Heart left ventricle (tissue), 13 donors: ENCODE measurements at regions not wholly inside any gene's neighbourhood (a gene's known extent, or its start where the extent isn't known, plus 50 kb on each side); places are given as distances from the start of the nearest gene placed in this dataset.

Experiments
- CTCF ChIP-seq, 12 donors: fragments of 200-600 bp; sonication (generic) in 4 of 12; IDR thresholded peaks; one replicate each; pipeline versions ENCODE4 v1.5.0 to v1.8.0; 2018 to 2022; ENCODE audit warnings: antibody characterized with exemption in 12 of 12, mild to moderate bottlenecking in 5 of 12
- POLR2A ChIP-seq, 2 donors: fragments of 450-650 bp; IDR thresholded peaks; one replicate each; pipeline ENCODE4 v1.6.1; 2017; ENCODE audit warnings: antibody characterized with exemption in 2 of 2, mild to moderate bottlenecking in 2 of 2, moderate library complexity in 2 of 2
- donor health status: ischemic (EF 13 %, LVEDD 7.1; RV severe dilation, severe dysfunction).
- donor health status: DM: no; HTN: yes; CAD: no.
- donor health status: DM: no; HTN: no; CAD: no.
- donor health status: ischemic (EF 25% LVEDD 6.9; RV normal size, moderate dysfunction).
- donor health status: ischemic (EF 25% LVEDD 5.7; RV mildly dilated, moderate dysfunction).
- donor health status: ischemic (EF 35%, LVEDD 5.7; RV mildly dilated, moderate dysfunction).
- donor health status: nonischemic (EF 11% LVEDD 7.7; RV severe dilation, severe dysfunction).
- donor health status: DM: yes; HTN: yes; CAD: no.
- donor health status: PGD.
- donor health status: ischemic (EF 29% LVEDD 5.4; RV normal size, mild dysfunction).
- donor health status: nonischemic (EF 23%, LVEDD 6.1; RV moderate dilation, normal function).

GRCh38 chr10:105797234-105797890, 1156.3 kb downstream of the SORCS3 start:
- no peak for TF ChIP-seq POLR2A (IDR thresholded peaks at IDR 0.05)
- peak; percentile 14 to 57 (median 38) for TF ChIP-seq CTCF (IDR thresholded peaks at IDR 0.05)
